HG02623 (cell line): ENCODE measurements at regions not wholly inside any gene's neighbourhood (a gene's known extent, or its start where the extent isn't known, plus 50 kb on each side); places are given as distances from the start of the nearest gene placed in this dataset.
A peak's percentile ranks its signal among the peaks of the same experiment; 100 is the strongest.
"Not testable (repeated sequence)": the region's sequence is repeated elsewhere in the genome, so short reads cannot be mapped to it uniquely, and the experiment has no call there.

Experiments
- ATAC-seq: cut with Tn5 transposase; IDR thresholded peaks from one replicate; pipeline ENCODE4 v1.9.1; 2021; ENCODE audit warnings: moderate library complexity; ENCODE audit not compliant: unreplicated experiment

DNA sequence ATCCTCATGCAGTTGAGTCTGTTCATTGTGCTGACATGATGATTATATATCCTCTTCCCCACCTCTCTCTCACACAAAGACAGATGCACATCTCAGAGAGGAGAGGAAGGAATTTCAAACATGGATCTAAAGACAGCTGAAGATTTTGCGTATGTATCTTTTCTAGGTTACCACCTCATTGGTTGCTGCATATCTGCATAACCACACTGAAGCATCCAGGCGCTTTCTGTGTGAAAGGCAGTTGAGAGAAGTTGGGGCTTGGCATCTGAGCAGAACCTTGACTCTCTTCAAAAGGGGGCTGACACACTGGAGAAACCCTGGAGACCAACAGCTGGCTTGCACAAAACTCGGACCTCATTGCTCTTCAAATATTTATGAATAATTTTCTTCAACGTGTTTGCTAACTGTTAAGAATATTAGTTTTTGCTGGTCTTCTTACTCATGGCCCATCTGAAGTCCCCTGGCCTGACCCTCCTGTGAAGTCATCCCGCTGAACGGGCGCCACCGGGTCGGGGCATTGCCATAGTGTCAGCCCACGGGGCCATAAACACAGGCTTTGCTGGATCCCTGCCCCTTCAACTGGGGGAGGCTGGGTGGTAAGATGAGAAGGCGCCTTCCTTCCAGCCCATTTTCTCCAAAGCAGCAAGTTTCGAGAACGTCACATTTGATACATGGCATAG lies 593.2 kb upstream of the CLINT1 start:
- no peak for ATAC-seq

GRCh38 chr5:158451203-158451992 lies 592.5 kb upstream of the CLINT1 start:
- ATAC-seq = no peak

DNA sequence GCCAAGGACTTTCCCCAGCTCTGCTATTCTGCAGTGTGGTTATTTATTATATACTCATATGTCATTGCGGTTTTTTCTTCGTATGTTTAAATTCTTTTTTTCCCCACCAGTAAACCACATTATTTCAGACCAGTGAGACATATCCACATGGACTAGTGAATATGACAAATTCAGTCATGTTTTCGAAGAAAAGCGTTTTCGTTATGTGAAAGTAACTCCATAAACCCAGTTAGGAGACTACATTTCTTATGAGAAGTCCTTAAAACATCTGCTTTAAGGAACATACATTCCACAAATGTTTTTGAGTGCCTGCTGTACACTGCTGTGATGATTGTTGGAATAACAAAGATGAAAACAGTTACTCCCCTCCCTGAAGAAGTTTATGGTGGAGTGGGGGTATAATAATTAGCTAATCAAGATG lies 591.8 kb upstream of the CLINT1 start:
- ATAC-seq = no peak

DNA sequence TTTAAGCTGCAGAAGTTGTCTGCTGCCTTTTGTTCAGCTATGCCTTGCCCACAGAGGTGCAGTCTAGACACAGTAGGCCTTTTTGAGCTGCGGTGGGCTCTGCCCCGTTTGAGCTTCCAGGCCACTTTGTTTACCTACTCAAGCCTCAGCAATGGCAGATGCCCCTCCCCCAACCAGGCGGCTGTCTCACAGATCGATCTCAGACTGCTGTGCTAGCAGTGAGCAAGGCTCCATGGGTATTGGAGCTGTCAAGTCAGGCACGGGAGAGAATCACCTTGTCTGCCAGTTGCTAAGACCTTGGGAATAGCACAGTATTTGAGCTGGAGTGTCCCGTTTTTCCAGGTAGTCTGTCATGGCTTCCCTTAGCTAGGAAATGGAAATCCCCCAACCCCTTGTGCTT lies 587.8 kb upstream of the CLINT1 start:
- ATAC-seq = not testable (repeated sequence)

DNA sequence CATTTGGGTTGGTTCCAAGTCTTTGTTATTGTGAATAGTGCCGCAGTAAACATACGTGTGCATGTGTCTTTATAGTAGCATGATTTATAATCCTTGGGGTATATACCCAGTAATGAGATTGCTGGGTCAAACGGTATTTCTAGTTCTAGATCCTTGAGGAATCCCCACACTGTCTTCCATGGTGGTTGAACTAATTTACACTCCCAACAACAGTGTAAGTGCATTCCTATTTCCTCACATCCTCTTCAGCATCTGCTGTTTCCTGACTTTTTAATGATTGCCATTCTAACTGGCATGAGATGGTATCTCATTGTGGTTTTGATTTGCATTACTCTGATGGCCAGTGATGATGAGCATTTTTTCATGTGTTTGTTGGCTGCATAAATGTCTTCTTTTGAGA lies 580.3 kb upstream of the CLINT1 start:
- not testable (repeated sequence) for ATAC-seq

DNA sequence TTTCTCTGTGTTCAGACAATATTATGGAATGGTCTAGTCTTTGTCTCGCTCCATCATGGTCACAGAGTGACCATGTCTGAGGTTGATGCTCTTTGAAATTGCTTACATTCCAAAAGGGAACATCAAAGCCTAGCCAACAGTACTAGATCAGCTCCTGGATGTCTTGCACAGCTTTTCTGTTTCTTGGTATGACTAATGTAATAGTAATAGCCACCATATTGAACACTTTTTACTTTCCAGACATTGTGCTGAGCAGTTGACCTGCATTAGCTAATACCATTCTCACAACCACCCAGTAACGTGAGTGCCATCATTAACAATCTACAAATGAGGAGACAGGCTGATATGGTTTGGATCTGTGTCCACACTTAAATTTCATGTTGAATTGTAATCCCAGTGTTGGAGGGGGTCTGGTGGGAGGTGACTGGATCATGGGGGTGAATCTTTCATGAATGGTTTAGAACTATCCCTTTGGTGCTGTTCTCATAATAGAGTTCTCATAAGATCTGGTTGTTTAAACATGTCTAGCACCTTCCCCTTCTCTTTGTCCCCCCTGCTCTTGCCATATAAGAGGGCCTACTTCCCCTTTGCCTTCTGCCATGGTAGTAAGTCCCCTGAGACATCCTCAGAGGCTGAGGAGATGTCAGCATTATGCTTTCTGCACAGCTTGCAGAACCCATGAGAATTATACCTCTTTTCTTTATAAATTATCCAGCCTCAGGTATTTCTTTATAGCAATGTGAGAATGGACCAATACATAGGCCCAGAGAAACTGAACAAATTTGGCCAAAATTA lies 577.5 kb upstream of the CLINT1 start:
- ATAC-seq = no peak

- ATAC-seq = peak; percentile 77
Observed at GRCh38 chr5:158435161-158435616, 576.2 kb upstream of the CLINT1 start.

DNA sequence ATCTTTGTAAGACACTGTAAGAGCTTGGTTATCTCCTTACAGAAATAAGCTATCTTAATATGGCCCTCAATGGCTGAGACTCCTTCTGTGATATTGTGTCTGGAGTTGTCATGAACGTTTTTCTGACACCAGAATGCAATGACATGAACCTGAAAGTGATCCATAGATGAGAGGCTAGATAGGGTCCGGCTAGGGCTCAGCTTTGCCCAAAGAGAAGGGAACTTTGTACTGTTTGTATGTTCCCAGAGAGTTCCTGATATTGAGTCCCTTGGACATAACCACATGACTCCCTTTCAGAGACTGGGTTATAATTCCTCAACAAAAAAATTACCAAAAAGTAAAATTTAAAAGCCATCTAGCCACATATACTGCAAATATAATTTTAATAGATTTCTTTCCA lies 575.8 kb upstream of the CLINT1 start:
- no peak for ATAC-seq

DNA sequence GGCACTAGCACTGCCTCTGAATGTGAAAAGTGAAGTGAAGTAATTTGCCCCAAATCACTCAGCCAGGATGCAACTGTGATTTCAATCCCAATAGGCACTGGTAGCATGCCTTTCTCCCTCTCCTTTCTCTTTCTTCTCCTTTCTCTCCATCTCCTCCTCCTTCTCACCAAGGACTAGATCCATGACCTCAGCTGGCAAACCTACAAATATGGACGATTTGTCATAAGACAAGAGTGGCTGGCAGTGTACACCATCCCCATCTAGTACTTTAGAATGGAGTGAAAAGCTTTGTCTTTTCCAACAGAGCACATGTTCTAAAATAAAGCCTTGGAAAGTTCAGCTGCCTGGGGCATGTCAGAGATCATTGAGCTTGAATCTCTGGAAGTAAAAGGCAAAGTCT lies 574.7 kb upstream of the CLINT1 start:
- ATAC-seq = no peak

- peak; percentile 33 for ATAC-seq
Observed at GRCh38 chr5:158431369-158432029, 572.6 kb upstream of the CLINT1 start.

GRCh38 chr5:158430798-158431167 lies 571.8 kb upstream of the CLINT1 start:
- ATAC-seq = no peak

DNA sequence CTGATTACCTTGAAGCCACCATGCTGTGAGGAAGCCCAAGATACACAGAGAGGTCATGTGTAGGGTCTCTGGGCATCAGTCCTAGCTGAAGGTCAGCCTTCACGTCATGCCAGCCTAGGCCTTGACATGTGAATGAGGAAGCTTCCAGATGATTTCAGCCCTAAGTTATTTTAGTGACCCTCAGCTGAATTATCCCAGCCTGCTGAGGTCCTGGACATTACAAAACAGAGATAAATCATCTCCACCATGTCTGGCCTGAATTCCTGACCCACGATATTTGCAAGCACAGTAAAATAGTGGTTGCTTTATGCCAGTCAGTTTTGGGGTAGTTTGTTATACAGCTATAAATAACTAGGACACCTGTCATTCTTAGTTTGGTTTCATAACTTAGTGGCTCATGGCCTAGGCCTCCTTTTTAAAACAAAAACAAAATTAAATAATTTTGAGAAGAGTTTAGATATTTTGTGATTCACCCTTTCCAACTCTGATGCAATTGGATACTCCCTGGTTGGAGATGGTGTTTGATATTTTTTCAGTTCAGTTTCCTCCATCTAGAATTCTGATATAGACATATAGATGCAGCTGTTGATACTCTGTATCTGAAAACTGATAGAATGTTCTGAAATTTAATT lies 571.3 kb upstream of the CLINT1 start:
- no peak for ATAC-seq

- no peak for ATAC-seq
Observed at GRCh38 chr5:158429564-158429963, 570.6 kb upstream of the CLINT1 start.

DNA sequence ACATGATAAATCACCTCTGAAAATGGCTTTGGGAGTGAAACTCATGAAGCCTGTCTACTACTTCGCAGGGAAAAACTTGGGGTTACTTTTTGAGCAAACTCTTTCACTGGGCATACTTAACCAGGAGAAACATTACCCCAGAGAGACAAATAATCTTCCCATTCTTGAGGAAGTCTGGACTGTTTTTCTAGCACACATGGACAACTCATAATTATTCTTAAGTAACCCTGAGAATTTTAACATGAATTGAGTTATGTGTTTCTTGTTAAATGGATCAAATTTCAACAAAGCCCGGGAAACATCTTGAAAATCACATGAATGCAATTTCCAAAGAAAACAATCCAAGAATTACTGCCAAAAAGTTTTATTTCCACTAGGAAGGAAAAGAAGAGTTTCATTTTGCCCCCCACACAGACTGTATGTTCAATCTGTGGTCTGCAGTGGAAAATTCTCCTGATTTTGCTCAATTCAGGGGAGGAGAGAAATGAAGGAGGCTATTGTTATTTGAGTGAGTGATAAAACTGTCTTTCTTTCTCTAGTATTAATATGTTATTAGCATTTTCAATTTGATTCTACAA lies 564.8 kb upstream of the CLINT1 start:
- no peak for ATAC-seq

- ATAC-seq = no peak
Observed at GRCh38 chr5:158422653-158423515, 563.9 kb upstream of the CLINT1 start.

DNA sequence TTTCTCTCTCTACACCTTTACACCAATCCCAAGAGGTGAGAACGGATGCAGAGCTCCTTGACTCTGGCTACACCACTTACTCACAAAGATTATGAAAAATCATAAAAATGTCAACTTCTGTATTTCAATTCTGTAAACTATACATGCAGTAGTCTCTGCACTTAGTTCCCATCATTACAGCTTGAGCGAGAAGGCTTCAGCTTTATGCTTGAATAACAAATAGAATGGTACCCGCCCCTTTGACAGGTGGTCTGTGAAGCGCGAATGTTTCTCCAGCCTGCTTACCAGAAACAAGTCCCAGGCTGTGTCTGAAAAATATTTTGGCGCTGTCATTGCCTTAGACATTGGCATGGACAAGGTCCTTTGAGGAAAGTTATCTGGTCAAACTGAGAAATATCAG lies 562.4 kb upstream of the CLINT1 start:
- no peak for ATAC-seq

GRCh38 chr5:158419186-158419585 lies 560.2 kb upstream of the CLINT1 start:
- no peak for ATAC-seq

DNA sequence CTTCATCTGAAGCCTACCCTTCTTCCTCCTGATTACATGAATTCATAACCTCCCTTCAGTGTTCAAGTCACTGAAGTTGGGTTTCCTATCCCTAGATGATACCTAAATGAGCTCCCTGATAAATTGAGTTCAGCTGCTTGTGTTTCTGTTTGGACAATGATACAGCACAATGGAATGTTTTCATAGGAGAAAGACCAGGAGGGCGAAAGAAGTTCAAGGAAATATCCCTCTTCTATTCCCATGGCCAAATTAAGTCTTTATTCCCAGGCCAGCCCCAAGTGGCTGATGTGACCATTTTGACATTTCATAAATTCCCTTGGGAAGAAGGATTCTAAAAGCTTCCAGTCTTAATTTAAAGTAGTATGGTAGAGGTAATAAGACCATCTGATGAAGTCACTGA lies 555.8 kb upstream of the CLINT1 start:
- no peak for ATAC-seq

GRCh38 chr5:158414333-158414762 lies 555.4 kb upstream of the CLINT1 start:
- ATAC-seq = no peak
